DOHH2 (cell line): ENCODE measurements at regions not wholly inside any gene's neighbourhood (a gene's known extent, or its start where the extent isn't known, plus 50 kb on each side); places are given as distances from the start of the nearest gene placed in this dataset.

Source experiments
- CTCF ChIP-seq: fragments of 200-600 bp; sonication (generic); IDR thresholded peaks from one replicate; pipeline ENCODE4 v1.5.1; 2014; ENCODE audit warnings: antibody characterized with exemption, mild to moderate bottlenecking, low read depth, low read length; ENCODE audit not compliant: poor library complexity, severe bottlenecking
- EZH2phosphoT487 ChIP-seq: fragments of 200-600 bp; sonication (generic); IDR thresholded peaks from 2 replicates; pipeline ENCODE4 v1.6.1; 2017; ENCODE audit warnings: borderline replicate concordance, mild to moderate bottlenecking, antibody characterized with exemption, low read length, moderate library complexity, mixed read lengths

- no peak for TF ChIP-seq CTCF
- TF ChIP-seq EZH2phosphoT487 = no peak
Observed at GRCh38 chr10:78386509-78386908, 352.8 kb downstream of the RPS24 start.
